Left lung (tissue), 4 donors: ENCODE measurements at regions not wholly inside any gene's neighbourhood (a gene's known extent, or its start where the extent isn't known, plus 50 kb on each side); places are given as distances from the start of the nearest gene placed in this dataset.

Experiments used
- ATAC-seq: fragments of 200-7000 bp; cut with Tn5 transposase; one replicate; pipeline ENCODE4 v1.9.1; 2020; ENCODE audit warnings: moderate library complexity
- DNase-seq, 4 donors: peaks; one replicate each; pipeline ENCODE4 v3.0.0-alpha.2; 2013 to 2020
- H3K27ac ChIP-seq, 2 donors: fragments of 200-600 bp; sonication (generic) in 1 of 2; one replicate each; pipeline versions ENCODE4 v1.5.0 to v1.8.0; 2020 to 2021
- H3K27me3 ChIP-seq, 2 donors: fragments of 200-600 bp; sonication (generic) in 1 of 2; one replicate each; pipeline versions ENCODE4 v1.5.0 to v1.8.0; 2020 to 2021
- H3K36me3 ChIP-seq, 2 donors: fragments of 200-600 bp; sonication (generic) in 1 of 2; one replicate each; pipeline versions ENCODE4 v1.5.0 to v1.8.0; 2020 to 2021
- H3K4me1 ChIP-seq, 2 donors: fragments of 200-600 bp; one replicate each; pipeline ENCODE4 v1.8.0; 2021
- H3K4me3 ChIP-seq, 2 donors: fragments of 200-600 bp; sonication (generic) in 1 of 2; one replicate each; pipeline versions ENCODE4 v1.5.0 to v1.8.0; 2020 to 2021; ENCODE audit warnings: mild to moderate bottlenecking in 1 of 2
- H3K9me3 ChIP-seq, 2 donors: fragments of 200-600 bp; sonication (generic) in 1 of 2; one replicate each; pipeline versions ENCODE4 v1.5.0 to v1.8.0; 2020 to 2021
- intact Hi-C, 2 donors: fragments of 100-400 bp; cut with DNase I; formaldehyde crosslinking; loops; one replicate each; pipeline versions ENCODE4 v1.11.2 to v1.14.2; 2022
- TF ChIP-seq, protein P1 (sequence below), 2 donors: fragments of 200-600 bp; sonication (generic) in 1 of 2; IDR thresholded peaks; one replicate each; pipeline versions ENCODE4 v1.5.0 to v1.8.0; 2021; ENCODE audit warnings: antibody characterized with exemption in 2 of 2
- donor health status: DM: no; HTN: yes; CAD: no.
- donor health status: DM: no; HTN: no; CAD: no.

DNA sequence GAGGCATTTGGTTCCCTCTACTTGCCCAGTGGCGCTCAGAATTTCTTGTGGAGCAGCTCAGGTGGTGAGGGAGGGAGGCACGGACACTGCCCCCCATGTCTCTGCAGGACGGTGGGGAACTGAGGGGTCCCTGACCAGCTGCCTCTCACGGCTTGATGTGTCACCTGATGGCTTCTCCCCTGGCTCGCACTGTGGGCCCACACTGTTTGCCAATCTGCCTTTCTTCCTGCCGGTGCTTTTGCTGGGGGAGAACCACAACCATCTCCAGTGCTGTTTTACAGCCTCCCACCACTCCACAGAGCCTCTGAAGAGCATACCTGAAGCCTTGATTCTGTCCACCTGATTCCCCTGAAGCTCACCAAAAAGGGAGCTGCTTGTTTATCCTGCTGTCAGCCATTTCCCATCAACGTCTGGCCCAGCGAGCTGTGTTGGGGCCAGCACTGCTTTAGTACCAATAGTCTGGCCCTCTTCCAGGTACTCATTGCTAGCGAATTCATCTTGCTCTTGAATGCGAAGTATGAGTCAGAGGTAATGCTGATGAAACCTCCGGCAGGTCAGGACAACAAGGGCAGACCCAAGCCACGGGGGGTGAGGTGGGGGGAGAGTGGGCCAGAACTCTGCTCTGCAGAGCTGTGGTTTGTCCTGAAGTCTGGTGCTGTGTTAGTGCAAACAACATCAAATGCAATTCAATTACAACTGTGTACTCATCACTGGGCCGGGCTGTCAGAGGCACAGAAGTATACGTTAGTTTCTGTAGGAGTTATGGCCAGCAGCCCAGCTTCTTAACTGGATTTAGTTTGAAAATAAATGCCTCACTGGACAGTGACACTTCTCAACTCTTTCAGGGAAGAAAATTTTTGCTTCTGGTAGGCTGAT, 208.3 kb upstream of the JADE1 start:
- Histone ChIP-seq H3K4me1 (peaks cover 15 to 18% of the 10 kb centered on the region in 2 donors), H3K27me3 (no peaks in the 10 kb centered on the region), H3K27ac (peak overlapping the region; percentile 39 to 54), H3K9me3 (no peaks in the 10 kb centered on the region), H3K36me3 (no peaks in the 10 kb centered on the region), H3K4me3 (no peak overlapping the region)
- DNase-seq, result peak; percentile 30 to 76 (median 55)
- ATAC-seq, result peak; percentile 91
- intact Hi-C loops, result no loop called here
- TF ChIP-seq, protein P1, sequence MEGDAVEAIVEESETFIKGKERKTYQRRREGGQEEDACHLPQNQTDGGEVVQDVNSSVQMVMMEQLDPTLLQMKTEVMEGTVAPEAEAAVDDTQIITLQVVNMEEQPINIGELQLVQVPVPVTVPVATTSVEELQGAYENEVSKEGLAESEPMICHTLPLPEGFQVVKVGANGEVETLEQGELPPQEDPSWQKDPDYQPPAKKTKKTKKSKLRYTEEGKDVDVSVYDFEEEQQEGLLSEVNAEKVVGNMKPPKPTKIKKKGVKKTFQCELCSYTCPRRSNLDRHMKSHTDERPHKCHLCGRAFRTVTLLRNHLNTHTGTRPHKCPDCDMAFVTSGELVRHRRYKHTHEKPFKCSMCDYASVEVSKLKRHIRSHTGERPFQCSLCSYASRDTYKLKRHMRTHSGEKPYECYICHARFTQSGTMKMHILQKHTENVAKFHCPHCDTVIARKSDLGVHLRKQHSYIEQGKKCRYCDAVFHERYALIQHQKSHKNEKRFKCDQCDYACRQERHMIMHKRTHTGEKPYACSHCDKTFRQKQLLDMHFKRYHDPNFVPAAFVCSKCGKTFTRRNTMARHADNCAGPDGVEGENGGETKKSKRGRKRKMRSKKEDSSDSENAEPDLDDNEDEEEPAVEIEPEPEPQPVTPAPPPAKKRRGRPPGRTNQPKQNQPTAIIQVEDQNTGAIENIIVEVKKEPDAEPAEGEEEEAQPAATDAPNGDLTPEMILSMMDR (IDR thresholded peaks at IDR 0.05), result no peak

DNA sequence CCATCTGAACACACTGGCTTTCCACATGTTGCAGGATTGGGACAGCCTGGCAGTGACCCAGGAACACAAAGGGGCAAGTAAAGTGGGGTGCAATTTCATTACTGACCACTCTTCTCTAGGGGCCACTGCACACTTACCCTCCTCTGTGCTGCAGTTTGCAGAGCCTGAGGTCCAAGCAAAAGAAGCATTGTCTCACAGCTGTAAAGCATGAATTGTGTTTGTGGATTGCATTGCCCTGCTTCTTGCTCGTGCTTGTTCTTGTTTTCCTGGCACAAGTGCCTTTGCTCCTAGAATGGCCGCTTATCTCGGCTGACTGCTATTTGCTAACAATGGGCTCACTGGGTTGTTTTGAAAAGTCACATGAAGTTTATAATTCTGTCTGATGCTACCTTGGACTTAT, 209.1 kb upstream of the JADE1 start:
- intact Hi-C loops, result no loop called here
- peak; percentile 59 for ATAC-seq

DNA sequence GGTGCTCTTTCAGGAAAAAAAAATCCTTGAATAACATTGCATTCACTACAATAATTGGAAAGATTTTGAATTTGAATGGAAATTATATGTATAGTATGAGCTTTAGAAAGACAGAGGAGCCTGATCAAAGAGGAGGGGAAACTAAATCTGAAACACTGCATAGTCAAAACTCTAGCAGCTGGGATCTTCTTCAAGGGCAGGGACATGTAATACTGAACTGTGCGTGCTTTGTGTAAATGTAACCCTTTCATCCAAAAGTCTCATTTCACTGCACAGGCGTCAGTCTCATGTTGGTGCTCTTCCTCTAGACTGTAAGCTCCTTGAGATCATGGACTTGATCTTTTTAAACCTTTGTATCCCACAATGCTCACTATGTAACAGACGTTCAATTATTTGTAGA, 212.0 kb upstream of the JADE1 start:
- intact Hi-C loops, result no loop called here
- TF ChIP-seq, protein P1 (IDR thresholded peaks at IDR 0.05), result no peak
- DNase-seq (no peak), ATAC-seq (no peak)
- no peaks in the 10 kb centered on the region for H3K27me3 ChIP-seq
- peaks cover 15 to 18% of the 10 kb centered on the region in 2 donors for H3K4me1 ChIP-seq
- peaks cover 0 to 5% of the 10 kb centered on the region in 2 donors for H3K9me3 ChIP-seq
- no peaks in the 10 kb centered on the region for H3K36me3 ChIP-seq
- H3K4me3 ChIP-seq, result no peak overlapping the region
- H3K27ac ChIP-seq, result no peak overlapping the region

More for the DNA sequence above, 209.1 kb upstream of the JADE1 start:
- Histone ChIP-seq H3K4me1 (peaks cover 15 to 18% of the 10 kb centered on the region in 2 donors), H3K27ac (peak overlapping the region in 1 of 2 donors; percentile 21), H3K4me3 (no peak overlapping the region), H3K27me3 (no peaks in the 10 kb centered on the region), H3K9me3 (no peaks in the 10 kb centered on the region), H3K36me3 (no peaks in the 10 kb centered on the region)
- TF ChIP-seq, protein P1 (IDR thresholded peaks at IDR 0.05), result no peak
- no peak for DNase-seq

DNA sequence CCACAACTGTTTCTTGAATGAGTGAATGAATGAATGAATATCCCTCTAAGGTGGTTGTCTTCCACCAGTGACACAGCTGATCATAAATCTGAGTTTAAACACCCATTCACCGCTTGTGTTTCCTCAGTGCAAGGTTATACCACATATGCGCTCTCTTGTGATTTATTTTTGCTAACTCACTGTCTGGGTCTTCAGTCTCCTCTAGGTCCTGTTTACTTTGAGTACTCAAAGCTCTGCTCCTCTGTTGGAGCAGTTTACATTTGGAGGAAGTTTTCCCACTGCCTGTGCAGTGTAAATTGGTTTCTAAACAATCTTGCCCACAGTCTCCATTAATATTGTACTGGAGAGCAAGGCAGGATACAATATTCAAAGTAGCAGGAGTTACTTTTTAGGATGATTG, 212.6 kb upstream of the JADE1 start:
- no peaks in the 10 kb centered on the region for H3K36me3 ChIP-seq
- H3K9me3 ChIP-seq, result peaks cover 0 to 5% of the 10 kb centered on the region in 2 donors
- H3K4me1 ChIP-seq, result peaks cover 15 to 17% of the 10 kb centered on the region in 2 donors
- H3K4me3 ChIP-seq, result no peak overlapping the region
- TF ChIP-seq, protein P1 (IDR thresholded peaks at IDR 0.05), result no peak
- ATAC-seq, result no peak
- no peak overlapping the region for H3K27ac ChIP-seq
- DNase-seq, result no peak
- intact Hi-C loops, result no loop called here
- no peaks in the 10 kb centered on the region for H3K27me3 ChIP-seq

DNA sequence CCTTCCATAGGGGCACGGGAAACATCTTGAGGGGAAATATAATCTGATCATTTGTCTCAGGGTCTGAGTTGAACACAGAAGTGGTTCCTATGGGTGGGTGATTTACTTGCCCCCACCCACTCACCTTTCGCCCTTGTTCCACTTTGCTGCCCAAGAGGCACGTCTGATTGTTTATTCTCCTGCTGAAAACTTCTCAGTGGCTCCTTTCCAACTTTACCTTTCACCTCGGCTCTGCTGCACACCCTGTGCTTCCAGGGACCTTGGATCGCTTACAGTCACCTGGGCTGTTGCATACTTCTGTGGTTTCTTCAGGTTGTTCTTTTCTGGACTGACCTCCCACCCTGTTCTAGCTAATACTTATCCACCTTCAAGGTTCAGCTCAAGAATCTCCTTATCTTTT, 213.4 kb upstream of the JADE1 start:
- ATAC-seq, result peak; percentile 74
- TF ChIP-seq, protein P1 (IDR thresholded peaks at IDR 0.05), result no peak

More for the DNA sequence above, 213.4 kb upstream of the JADE1 start:
- no peak overlapping the region for H3K27ac ChIP-seq
- H3K27me3 ChIP-seq, result no peaks in the 10 kb centered on the region
- no peak for DNase-seq
- peaks cover 11 to 13% of the 10 kb centered on the region in 2 donors for H3K4me1 ChIP-seq
- H3K9me3 ChIP-seq, result peaks cover 0 to 5% of the 10 kb centered on the region in 2 donors
- no peaks in the 10 kb centered on the region for H3K36me3 ChIP-seq
- no peak overlapping the region for H3K4me3 ChIP-seq
- intact Hi-C loops, result no loop called here
